SH-SY5Y (cell line): ENCODE measurements at regions not wholly inside any gene's neighbourhood (a gene's known extent, or its start where the extent isn't known, plus 50 kb on each side); places are given as distances from the start of the nearest gene placed in this dataset.

Experiments used
- GATA2 ChIP-seq: IDR thresholded peaks from 2 replicates; pipeline ENCODE4 v1.6.1; 2011; ENCODE audit warnings: mild to moderate bottlenecking, low read depth, low read length
- GATA3 ChIP-seq: IDR thresholded peaks from 2 replicates; pipeline ENCODE4 v1.6.1; 2011; ENCODE audit warnings: low read depth, mild to moderate bottlenecking, low read length, moderate library complexity

DNA sequence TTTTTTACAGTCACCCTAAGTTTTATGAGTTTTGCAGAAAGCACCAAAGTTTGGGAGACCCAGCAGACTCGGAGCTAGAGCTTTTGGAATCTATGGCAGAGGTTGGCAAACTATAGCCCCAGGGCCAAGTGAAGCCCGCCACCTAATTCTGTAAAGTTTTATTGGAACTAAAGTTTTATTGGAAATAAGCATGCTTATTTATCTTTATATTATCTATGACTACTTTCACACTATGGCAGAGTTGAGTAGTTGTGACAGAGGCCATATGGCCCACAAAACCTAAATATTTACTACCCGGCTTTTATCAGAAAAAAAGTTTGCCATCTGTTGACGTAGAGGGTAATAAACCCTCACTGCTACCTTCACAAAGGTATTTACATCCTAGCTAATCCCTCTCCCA, 267.6 kb downstream of the GPAM start:
- TF ChIP-seq GATA3 (no peak), GATA2 (no peak)
